ENCODE measurements at regions not wholly inside any gene's neighbourhood (a gene's known extent, or its start where the extent isn't known, plus 50 kb on each side); places are given as distances from the start of the nearest gene placed in this dataset.

DNA sequence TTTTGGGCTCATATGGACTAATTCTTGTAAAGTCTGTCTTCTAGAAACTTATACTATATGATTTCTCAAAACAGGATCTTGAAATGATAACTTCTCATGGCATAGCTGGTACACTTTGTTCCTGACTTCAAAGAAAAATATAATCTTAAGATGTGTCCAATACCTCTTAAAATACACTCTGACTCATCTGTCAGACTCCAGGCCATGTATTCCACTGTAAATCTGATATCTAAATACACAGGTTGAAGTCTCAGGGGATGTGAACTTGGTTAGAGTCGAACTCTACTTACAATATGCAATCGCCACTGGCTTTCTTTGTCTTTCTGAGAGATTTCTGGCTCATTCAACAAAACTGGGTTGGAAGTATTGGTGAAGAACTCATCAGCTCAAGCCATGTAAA, 99.8 kb downstream of the LACC1 start:
- H3K4me3 ChIP-seq, result no peak overlapping the region
- H3K27ac ChIP-seq, result no peak overlapping the region
- TF ChIP-seq, protein P1, sequence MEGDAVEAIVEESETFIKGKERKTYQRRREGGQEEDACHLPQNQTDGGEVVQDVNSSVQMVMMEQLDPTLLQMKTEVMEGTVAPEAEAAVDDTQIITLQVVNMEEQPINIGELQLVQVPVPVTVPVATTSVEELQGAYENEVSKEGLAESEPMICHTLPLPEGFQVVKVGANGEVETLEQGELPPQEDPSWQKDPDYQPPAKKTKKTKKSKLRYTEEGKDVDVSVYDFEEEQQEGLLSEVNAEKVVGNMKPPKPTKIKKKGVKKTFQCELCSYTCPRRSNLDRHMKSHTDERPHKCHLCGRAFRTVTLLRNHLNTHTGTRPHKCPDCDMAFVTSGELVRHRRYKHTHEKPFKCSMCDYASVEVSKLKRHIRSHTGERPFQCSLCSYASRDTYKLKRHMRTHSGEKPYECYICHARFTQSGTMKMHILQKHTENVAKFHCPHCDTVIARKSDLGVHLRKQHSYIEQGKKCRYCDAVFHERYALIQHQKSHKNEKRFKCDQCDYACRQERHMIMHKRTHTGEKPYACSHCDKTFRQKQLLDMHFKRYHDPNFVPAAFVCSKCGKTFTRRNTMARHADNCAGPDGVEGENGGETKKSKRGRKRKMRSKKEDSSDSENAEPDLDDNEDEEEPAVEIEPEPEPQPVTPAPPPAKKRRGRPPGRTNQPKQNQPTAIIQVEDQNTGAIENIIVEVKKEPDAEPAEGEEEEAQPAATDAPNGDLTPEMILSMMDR (IDR thresholded peaks at IDR 0.05), result no peak
- no peak for DNase-seq (ENCODE audit: low spot score)

DNA sequence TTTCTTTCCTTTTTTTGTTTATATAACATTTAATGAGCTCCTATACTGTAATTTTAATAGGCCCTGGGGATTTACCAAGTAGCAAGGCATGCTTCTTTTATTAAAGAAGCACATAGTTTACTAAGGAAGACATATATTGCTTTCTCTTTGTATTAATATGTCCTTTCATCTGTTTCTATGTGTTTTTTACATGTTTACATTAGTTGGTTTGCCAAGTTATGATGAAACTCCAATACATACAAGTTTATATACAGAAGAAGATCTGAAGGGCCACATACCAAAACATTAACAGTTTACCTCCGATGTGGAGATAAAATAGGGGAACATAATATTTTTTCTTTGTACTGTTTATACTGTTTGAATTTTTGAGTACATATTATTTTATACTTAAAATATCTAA, 100.9 kb downstream of the LACC1 start:
- no peak overlapping the region for H3K27ac ChIP-seq
- TF ChIP-seq, protein P1 (IDR thresholded peaks at IDR 0.05), result no peak
- no peak for DNase-seq (ENCODE audit: low spot score)
- H3K4me3 ChIP-seq, result no peak overlapping the region

DNA sequence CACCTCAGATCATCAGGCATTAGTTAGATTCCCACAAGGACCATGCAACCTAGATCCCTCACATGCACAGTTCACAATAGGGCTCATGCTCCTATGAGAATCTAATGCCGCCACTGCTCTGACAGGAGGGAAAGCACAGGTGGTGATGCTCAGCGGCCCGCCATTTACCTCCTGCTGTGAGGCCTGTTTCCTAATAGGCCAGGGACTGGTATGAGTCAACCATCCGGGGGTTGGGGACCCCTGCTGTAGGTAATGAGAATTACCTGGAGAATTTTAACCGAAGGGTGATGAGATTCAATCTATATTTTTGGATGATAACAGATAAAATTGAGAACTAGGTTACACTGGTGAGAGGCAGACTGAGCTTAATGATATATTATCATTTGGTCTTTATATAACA, 101.4 kb downstream of the LACC1 start:
- Histone ChIP-seq H3K4me3 (no peak overlapping the region), H3K27ac (no peak overlapping the region)
- TF ChIP-seq, protein P1 (IDR thresholded peaks at IDR 0.05), result no peak
- no peak for DNase-seq (ENCODE audit: low spot score)

DNA sequence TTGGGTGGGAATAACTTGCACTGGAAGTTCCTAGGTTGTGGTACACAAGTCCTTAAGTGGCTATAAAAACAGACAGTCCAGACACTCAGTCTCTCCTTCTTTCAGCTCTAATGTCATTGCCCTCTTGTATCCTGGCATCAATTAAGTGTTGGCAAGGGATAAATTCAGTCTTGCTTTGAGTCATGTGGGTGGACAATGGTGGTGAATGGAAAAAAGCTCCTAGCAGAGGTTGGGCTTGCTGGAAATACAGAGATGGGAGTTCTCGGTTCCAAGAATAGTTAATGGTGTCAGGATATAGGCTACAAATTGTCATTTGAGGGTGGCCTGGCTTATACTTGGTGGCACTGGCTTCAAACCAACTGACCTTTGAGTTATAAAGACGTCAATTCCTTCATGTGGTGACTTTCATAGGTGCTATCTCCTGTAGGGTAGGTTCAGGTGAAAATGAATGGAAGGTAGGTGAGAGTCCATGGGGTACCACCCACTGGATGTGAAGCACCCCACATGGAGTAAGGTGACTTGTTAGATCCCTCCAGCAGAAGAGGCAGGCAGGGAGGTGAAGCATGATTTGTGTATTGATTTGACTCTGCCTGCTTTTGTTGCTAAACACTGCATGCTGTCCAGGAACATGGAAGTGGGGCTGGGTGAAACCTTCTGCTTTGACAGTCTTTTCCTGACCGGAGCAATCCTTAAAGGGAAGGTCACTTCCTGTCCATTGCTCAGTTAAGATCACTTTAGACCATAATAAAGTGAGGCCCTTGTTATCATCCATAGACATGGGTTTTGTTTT, 102.0 kb downstream of the LACC1 start:
- TF ChIP-seq, protein P1 (IDR thresholded peaks at IDR 0.05), result no peak
- no peak overlapping the region for H3K27ac ChIP-seq
- no peak for DNase-seq (ENCODE audit: low spot score)
- H3K4me3 ChIP-seq, result no peak overlapping the region

DNA sequence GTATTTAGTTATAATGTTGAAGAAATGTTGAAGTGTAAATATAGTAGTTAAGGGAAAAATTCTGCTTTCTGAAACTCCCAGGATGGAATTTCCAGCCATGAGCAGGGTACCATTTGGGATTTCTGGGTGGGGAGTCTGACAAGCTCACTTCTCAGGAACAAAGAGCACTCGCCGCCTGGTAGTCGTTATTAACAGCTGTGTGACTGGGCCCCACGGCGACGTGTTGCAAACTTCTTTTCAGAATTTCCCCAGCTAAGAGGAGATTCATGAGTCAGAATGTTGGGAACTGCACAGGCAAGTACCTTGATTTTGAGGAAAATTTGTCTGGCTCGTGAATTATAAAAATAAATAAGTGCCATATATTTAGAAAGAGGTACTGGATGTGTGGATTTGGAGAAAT, 103.7 kb downstream of the LACC1 start:
- TF ChIP-seq, protein P1 (IDR thresholded peaks at IDR 0.05), result no peak
- no peak overlapping the region for H3K27ac ChIP-seq
- no peak overlapping the region for H3K4me3 ChIP-seq
- DNase-seq (ENCODE audit: low spot score), result no peak

DNA sequence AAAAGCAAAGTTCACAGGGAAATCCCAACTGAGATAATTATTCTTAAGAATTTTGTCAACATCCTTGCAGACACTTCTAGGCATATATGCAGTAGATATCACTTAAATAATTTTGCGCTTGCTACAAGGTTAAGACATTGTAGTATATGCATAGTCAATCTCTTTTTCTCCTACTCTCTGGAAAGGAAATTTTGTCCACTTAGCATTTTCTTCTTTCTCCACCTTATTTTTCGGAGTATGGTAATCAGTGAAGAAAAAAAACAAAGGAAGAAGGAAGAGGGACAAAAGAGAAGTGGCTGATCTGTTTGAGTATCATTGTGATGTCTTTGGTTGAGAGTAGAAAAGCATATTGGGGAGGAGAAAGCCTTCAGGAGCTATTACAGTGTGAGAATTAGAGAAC, 104.6 kb downstream of the LACC1 start:
- H3K4me3 ChIP-seq, result no peak overlapping the region
- DNase-seq (ENCODE audit: low spot score), result no peak
- H3K27ac ChIP-seq, result no peak overlapping the region
- TF ChIP-seq, protein P1 (IDR thresholded peaks at IDR 0.05), result no peak

DNA sequence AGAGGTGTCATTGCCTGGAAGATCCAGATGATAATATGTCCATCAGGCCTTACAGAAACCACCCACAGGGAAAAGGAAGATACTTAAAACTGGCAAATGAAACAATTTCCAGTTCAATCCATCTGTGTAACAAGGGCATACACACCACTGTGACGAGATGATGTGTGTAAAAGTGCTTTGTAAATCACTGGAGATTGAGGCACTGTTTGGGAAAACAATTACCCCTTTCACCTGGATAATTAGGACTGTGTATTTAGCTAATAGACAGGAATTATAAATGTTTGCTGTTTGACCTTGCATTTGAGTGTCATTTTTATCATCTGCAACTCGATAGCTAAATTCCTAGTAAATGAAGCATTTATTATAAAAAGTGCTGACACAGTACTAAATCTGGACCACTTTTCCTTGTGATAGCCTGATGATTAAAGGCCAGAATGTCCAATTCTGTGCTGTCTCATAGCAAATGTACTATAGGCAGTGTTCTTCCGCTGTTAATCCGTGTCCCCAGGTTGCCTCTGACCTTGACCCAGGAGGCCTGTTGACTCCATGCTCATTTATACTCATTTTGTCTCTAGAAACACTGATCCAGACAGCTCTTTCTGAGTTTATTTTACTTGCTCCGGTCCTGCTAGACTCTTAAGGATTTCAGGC, 105.8 kb downstream of the LACC1 start:
- TF ChIP-seq, protein P1 (IDR thresholded peaks at IDR 0.05), result no peak
- DNase-seq (ENCODE audit: low spot score), result no peak
- Histone ChIP-seq H3K4me3 (no peak overlapping the region), H3K27ac (no peak overlapping the region)
